GM20000 (cell line): ENCODE measurements at regions not wholly inside any gene's neighbourhood (a gene's known extent, or its start where the extent isn't known, plus 50 kb on each side); places are given as distances from the start of the nearest gene placed in this dataset.
"Not testable (repeated sequence)": the region's sequence is repeated elsewhere in the genome, so short reads cannot be mapped to it uniquely, and the experiment has no call there.

Experiments used
- DNase-seq: peaks from one replicate; pipeline ENCODE4 v3.0.0; 2012; ENCODE audit warnings: low spot score
- CTCF ChIP-seq: IDR thresholded peaks from 2 replicates; pipeline ENCODE4 v1.5.1; 2012; ENCODE audit warnings: mild to moderate bottlenecking, control low read depth; ENCODE audit errors: extremely low read depth, missing control alignments

GRCh38 chrX:66872771-66873170 lies 233.9 kb upstream of the EDA2R start:
- no peak for DNase-seq
- no peak for TF ChIP-seq CTCF

GRCh38 chrX:66863721-66864120 lies 224.8 kb upstream of the EDA2R start:
- DNase-seq, result no peak
- TF ChIP-seq CTCF, result no peak

GRCh38 chrX:66833426-66833825 lies 194.5 kb upstream of the EDA2R start:
- TF ChIP-seq CTCF, result no peak
- peak; percentile 2 for DNase-seq

GRCh38 chrX:66815227-66815626 lies 176.3 kb upstream of the EDA2R start:
- TF ChIP-seq CTCF, result no peak
- DNase-seq, result no peak

GRCh38 chrX:66794514-66794913 lies 155.6 kb upstream of the EDA2R start:
- not testable (repeated sequence) for DNase-seq

- no peak for TF ChIP-seq CTCF
- no peak for DNase-seq
Measured at GRCh38 chrX:66766318-66766717, 127.4 kb upstream of the EDA2R start.

- no peak for DNase-seq
Measured at GRCh38 chrX:66760651-66761050, 121.8 kb upstream of the EDA2R start.

GRCh38 chrX:66756717-66757116 lies 117.8 kb upstream of the EDA2R start:
- no peak for DNase-seq

More at GRCh38 chrX:66760651-66761050, 121.8 kb upstream of the EDA2R start:
- TF ChIP-seq CTCF, result no peak

More at GRCh38 chrX:66756717-66757116, 117.8 kb upstream of the EDA2R start:
- TF ChIP-seq CTCF, result no peak
